B cell (primary cell): ENCODE measurements at regions not wholly inside any gene's neighbourhood (a gene's known extent, or its start where the extent isn't known, plus 50 kb on each side); places are given as distances from the start of the nearest gene placed in this dataset.

Experiments
- ATAC-seq: fragments of 200-7000 bp; cut with Tn5 transposase; one replicate; pipeline ENCODE4 v1.10.0; 2021; ENCODE audit warnings: low read depth, mild to moderate bottlenecking, moderate number of reproducible peaks, moderate library complexity
- CTCF ChIA-PET: fragments of 350-600 bp; sonication (Branson Sonifier 250); formaldehyde crosslinking; loops from one replicate; lab custom pipeline; 2021; ENCODE audit warnings: antibody characterized with exemption, inconsistent platforms; lab: Charles Lee
- POLR2A ChIA-PET: fragments of 350-600 bp; sonication (Branson Sonifier 250); formaldehyde crosslinking; loops from one replicate; lab custom pipeline; 2021; ENCODE audit warnings: antibody characterized with exemption; lab: Charles Lee
- DNase-seq: peaks from one replicate; pipeline ENCODE4 v3.0.0; 2013
- H2AFZ ChIP-seq: 2 replicates; pipeline ENCODE4 v1.6.1; 2012; ENCODE audit warnings: mild to moderate bottlenecking, low read depth, low read length; ENCODE audit not compliant: insufficient read depth, poor library complexity, severe bottlenecking
- H3K27ac ChIP-seq, 2 donors: 1 replicate in 1 of 2; 2 replicates in 1 of 2; pipeline ENCODE4 v1.5.1; 2012 to 2013; ENCODE audit warnings: low read length in 2 of 2, mild to moderate bottlenecking in 2 of 2, moderate library complexity in 1 of 2
- H3K27me3 ChIP-seq, 4 experiments: fragments of 200-600 bp in 1 of 4; sonication (generic) in 1 of 4; replicated peaks in 1 of 4; 1 replicate in 2 of 4; 2 replicates in 2 of 4; pipeline versions ENCODE4 v1.6.1 to v1.7.0; 2013 to 2016; ENCODE audit warnings: low read length in 3 of 4, mild to moderate bottlenecking in 2 of 4, mixed read lengths in 1 of 4, moderate library complexity in 1 of 4; ENCODE audit not compliant: insufficient read depth in 4 of 4, control insufficient read depth in 3 of 4; ENCODE audit errors: control extremely low read depth in 1 of 4
- H3K36me3 ChIP-seq, 2 experiments: replicated peaks in 1 of 2; 1 replicate in 1 of 2; 2 replicates in 1 of 2; pipeline versions ENCODE4 v1.6.1 to v1.7.1; 2013; ENCODE audit warnings: low read length in 1 of 2; ENCODE audit not compliant: insufficient read depth in 2 of 2, control insufficient read depth in 1 of 2; ENCODE audit errors: control extremely low read depth in 1 of 2, extremely low read depth in 1 of 2
- H3K4me1 ChIP-seq, 2 donors: fragments of 200-600 bp in 1 of 2; sonication (generic) in 1 of 2; 1 replicate in 1 of 2; 2 replicates in 1 of 2; pipeline versions ENCODE4 v1.5.1 to v1.6.1; 2013 to 2017; ENCODE audit warnings: low read length in 2 of 2; ENCODE audit not compliant: control insufficient read depth in 2 of 2, insufficient read depth in 2 of 2
- H3K4me2 ChIP-seq: replicated peaks from 2 replicates; pipeline ENCODE3; 2012; ENCODE audit warnings: mild to moderate bottlenecking, low read depth, low read length; ENCODE audit not compliant: poor library complexity, severe bottlenecking
- H3K4me3 ChIP-seq, 5 experiments: fragments of 200-600 bp in 1 of 5; sonication (generic) in 1 of 5; 1 replicate in 3 of 5; 2 replicates in 2 of 5; pipeline versions ENCODE4 v1.5.1 to v1.7.0; 2011 to 2016; ENCODE audit warnings: low read length in 4 of 5, mild to moderate bottlenecking in 4 of 5, low read depth in 2 of 5, control low read depth in 1 of 5, moderate library complexity in 1 of 5; ENCODE audit not compliant: insufficient read depth in 1 of 5; ENCODE audit errors: control extremely low read depth in 1 of 5, extremely low read depth in 1 of 5
- H3K79me2 ChIP-seq: fragments of 200-600 bp; sonication (generic); one replicate; pipeline ENCODE4 v1.6.0; 2016; ENCODE audit warnings: low read length; ENCODE audit not compliant: control insufficient read depth, insufficient read depth
- H3K9ac ChIP-seq: fragments of 200-600 bp; sonication (generic); 2 replicates; pipeline ENCODE4 v1.6.1; 2017; ENCODE audit warnings: mild to moderate bottlenecking, low read length, moderate library complexity
- H3K9me3 ChIP-seq, 3 donors: one replicate each; pipeline versions ENCODE4 v1.6.1 to v1.7.1; 2013; ENCODE audit warnings: low read length in 2 of 3; ENCODE audit not compliant: control insufficient read depth in 2 of 3, insufficient read depth in 1 of 3; ENCODE audit errors: control extremely low read depth in 1 of 3
- H4K20me1 ChIP-seq: 2 replicates; pipeline ENCODE4 v1.6.0; 2012; ENCODE audit warnings: mild to moderate bottlenecking, low read length; ENCODE audit not compliant: insufficient read depth, control insufficient read depth, poor library complexity, severe bottlenecking
- H3K27ac Mint-ChIP-seq: one replicate; pipeline ENCODE4 v1.8.0; 2021; ENCODE audit warnings: mixed read lengths
- H3K27me3 Mint-ChIP-seq: one replicate; pipeline ENCODE4 v1.8.0; 2021; ENCODE audit warnings: mixed read lengths
- H3K4me1 Mint-ChIP-seq: one replicate; pipeline ENCODE4 v1.8.0; 2021; ENCODE audit warnings: mixed read lengths
- H3K4me3 Mint-ChIP-seq: one replicate; pipeline ENCODE4 v1.8.0; 2021; ENCODE audit warnings: mixed read lengths
- H3K9me3 Mint-ChIP-seq: one replicate; pipeline ENCODE4 v1.8.0; 2022; ENCODE audit warnings: mixed read lengths; ENCODE audit not compliant: insufficient read depth
- EZH2 ChIP-seq: IDR thresholded peaks from 2 replicates; pipeline ENCODE4 v1.6.1; 2012; ENCODE audit warnings: borderline replicate concordance, low read depth, mild to moderate bottlenecking, moderate library complexity, low read length; ENCODE audit not compliant: insufficient read depth, poor library complexity, severe bottlenecking
- WGBS: methylation state at CpG from one replicate; pipeline ENCODE4 v1.1.5; 2013; ENCODE audit warnings: missing lambda C conversion rate; ENCODE audit not compliant: insufficient coverage; 5-methylcytosine and 5-hydroxymethylcytosine counted together
- intact Hi-C: fragments of 100-400 bp; cut with micrococcal nuclease; formaldehyde crosslinking; loops from one replicate; pipeline ENCODE4 v1.10.0; 2022
- TF ChIP-seq, protein P1 (sequence below): fragments of 200-600 bp; IDR thresholded peaks from one replicate; pipeline ENCODE4 v1.8.0; 2022; ENCODE audit warnings: antibody characterized with exemption, mild to moderate bottlenecking

DNA sequence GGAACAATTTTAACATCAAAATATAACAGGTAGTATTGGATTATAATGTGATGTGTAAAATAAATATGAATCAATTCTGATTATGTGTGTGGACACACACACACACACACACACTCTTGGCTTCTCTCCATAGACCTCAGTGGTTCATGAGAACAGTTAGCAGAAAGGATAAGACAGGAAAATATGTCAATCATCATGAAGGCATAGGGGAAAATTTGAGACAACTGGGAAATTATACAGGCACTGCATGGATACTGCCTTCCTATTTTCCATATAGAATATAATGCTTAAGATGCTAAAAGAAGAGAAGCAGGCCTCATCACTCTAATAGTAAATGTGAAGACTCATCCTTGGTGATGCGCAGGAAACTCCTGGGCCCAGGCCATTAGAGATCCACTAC, 884.5 kb downstream of the SUCLG1 start:
- WGBS: no CpG with 5 or more reads among the region's 1 CpG
- H3K9ac ChIP-seq: no peak overlapping the region
- ChIA-PET CTCF (no interaction called here), POLR2A (no interaction called here)
- H3K4me3 ChIP-seq: no peak overlapping the region
- ATAC-seq (no peak), DNase-seq (no peak)
- H3K27me3 ChIP-seq: no peaks in the 10 kb centered on the region
- Mint-ChIP-seq H3K27me3 (no peaks in the 10 kb centered on the region), H3K4me1 (no peaks in the 10 kb centered on the region), H3K9me3 (peaks cover 4% of the 10 kb centered on the region), H3K4me3 (no peak overlapping the region), H3K27ac (no peak overlapping the region)
- no peaks in the 10 kb centered on the region for H3K9me3 ChIP-seq
- intact Hi-C loops: no loop called here
- no peaks in the 10 kb centered on the region for H4K20me1 ChIP-seq
- H3K79me2 ChIP-seq: no peaks in the 10 kb centered on the region
- no peaks in the 10 kb centered on the region for H3K4me1 ChIP-seq
- no peak overlapping the region for H3K4me2 ChIP-seq
- no peak overlapping the region for H2AFZ ChIP-seq
- no peak for TF ChIP-seq EZH2
- TF ChIP-seq, protein P1, sequence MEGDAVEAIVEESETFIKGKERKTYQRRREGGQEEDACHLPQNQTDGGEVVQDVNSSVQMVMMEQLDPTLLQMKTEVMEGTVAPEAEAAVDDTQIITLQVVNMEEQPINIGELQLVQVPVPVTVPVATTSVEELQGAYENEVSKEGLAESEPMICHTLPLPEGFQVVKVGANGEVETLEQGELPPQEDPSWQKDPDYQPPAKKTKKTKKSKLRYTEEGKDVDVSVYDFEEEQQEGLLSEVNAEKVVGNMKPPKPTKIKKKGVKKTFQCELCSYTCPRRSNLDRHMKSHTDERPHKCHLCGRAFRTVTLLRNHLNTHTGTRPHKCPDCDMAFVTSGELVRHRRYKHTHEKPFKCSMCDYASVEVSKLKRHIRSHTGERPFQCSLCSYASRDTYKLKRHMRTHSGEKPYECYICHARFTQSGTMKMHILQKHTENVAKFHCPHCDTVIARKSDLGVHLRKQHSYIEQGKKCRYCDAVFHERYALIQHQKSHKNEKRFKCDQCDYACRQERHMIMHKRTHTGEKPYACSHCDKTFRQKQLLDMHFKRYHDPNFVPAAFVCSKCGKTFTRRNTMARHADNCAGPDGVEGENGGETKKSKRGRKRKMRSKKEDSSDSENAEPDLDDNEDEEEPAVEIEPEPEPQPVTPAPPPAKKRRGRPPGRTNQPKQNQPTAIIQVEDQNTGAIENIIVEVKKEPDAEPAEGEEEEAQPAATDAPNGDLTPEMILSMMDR: no peak
- H3K27ac ChIP-seq: no peak overlapping the region
- no peaks in the 10 kb centered on the region for H3K36me3 ChIP-seq

GRCh38 chr2:83573060-83573459, 886.0 kb downstream of the SUCLG1 start:
- CTCF ChIA-PET: no interaction called here

More at GRCh38 chr2:83573060-83573459, 886.0 kb downstream of the SUCLG1 start:
- Histone ChIP-seq H3K4me1 (no peaks in the 10 kb centered on the region), H3K36me3 (no peaks in the 10 kb centered on the region), H4K20me1 (no peaks in the 10 kb centered on the region), H3K4me3 (no peak overlapping the region), H2AFZ (no peak overlapping the region), H3K27ac (no peak overlapping the region), H3K4me2 (no peak overlapping the region), H3K27me3 (no peaks in the 10 kb centered on the region), H3K9me3 (no peaks in the 10 kb centered on the region), H3K9ac (no peak overlapping the region), H3K79me2 (no peaks in the 10 kb centered on the region)
- H3K4me3 Mint-ChIP-seq: no peak overlapping the region
- intact Hi-C loops: no loop called here
- no peak for DNase-seq
- H3K9me3 Mint-ChIP-seq: peaks cover 4% of the 10 kb centered on the region
- TF ChIP-seq, protein P1: no peak
- TF ChIP-seq EZH2: no peak
- POLR2A ChIA-PET: no interaction called here
- no peaks in the 10 kb centered on the region for H3K27me3 Mint-ChIP-seq
- ATAC-seq: no peak
- H3K27ac Mint-ChIP-seq: no peak overlapping the region
- H3K4me1 Mint-ChIP-seq: no peaks in the 10 kb centered on the region
- 100% methylated on average over 2 of the region's 5 CpGs for WGBS
